ENCODE measurements at regions not wholly inside any gene's neighbourhood (a gene's known extent, or its start where the extent isn't known, plus 50 kb on each side); places are given as distances from the start of the nearest gene placed in this dataset.

- TF ChIP-seq CTCF (IDR thresholded peaks at IDR 0.05) (no peak), POLR2A (IDR thresholded peaks at IDR 0.05) (no peak)
Measured at GRCh38 chr17:71057938-71058337, 888.6 kb downstream of the KCNJ2 start.

All from ovary (tissue), 3 donors.